SHP77 treated with DMSO at 0.1 percent for 48 hours (cell line): ENCODE measurements at regions not wholly inside any gene's neighbourhood (a gene's known extent, or its start where the extent isn't known, plus 50 kb on each side); places are given as distances from the start of the nearest gene placed in this dataset.
"Not testable (repeated sequence)": the region's sequence is repeated elsewhere in the genome, so short reads cannot be mapped to it uniquely, and the experiment has no call there.

Source experiments
- DNase-seq: peaks from one replicate; lab custom pipeline; 2025; lab: John Stamatoyannopoulos, UW

DNA sequence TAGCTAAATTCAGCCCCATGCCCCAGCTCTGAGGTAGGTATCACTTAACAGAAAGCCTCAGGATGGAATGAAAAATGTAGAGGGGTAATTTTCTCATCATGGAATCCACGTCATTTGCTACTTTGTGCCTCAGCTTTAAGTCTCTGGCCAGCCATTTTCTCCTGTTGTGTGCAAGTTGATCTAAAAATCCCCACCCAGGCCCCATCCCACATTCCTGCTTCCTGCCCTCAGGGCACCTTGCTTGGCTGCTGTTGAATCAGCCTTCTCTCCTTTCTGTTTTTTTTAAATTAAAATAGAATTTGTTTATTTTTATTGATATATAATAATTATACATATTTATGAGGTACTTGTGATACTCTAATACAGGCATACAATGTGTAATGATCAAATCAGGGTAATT is 179.9 kb upstream of the TSHZ3 start:
- DNase-seq: no peak

DNA sequence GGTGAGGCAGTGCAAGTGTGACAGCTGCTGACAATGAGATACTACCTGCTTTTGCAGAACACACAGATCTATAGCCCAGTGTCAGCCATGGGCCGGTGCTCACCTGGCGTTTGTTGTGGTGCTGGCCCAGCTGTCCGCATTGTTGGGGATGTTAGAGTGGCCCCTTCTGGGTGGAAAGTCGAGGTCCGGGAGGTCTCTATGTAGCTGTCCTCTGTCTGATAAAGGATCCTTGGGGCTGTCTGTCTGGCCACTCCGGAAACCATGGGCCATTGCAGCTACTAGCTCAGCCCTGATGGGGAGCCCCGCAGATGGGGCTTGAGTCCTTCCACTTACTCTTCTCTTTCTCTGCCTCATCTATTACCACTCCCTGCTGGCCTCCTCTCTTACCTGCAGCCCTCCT is 181.5 kb upstream of the TSHZ3 start:
- no peak for DNase-seq

DNA sequence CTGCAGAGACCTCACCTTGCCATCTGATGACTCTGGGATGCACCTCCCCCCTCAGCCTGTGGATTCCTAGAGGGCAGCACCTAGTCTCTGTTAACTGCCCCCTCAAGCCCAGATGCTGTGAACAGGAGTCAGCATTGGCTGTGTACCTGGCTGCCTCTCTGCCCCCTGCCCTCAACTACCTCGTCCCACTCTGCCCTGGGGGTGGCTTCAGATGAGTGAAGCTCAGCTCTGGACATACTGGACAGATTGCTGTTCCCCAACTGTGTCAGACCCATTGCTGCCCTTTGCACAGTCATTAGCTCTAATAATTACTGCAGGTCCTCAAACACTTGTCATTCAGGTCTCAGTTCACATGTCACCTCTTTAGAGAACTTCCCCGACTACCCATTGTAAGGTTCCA is 182.1 kb upstream of the TSHZ3 start:
- DNase-seq: no peak

DNA sequence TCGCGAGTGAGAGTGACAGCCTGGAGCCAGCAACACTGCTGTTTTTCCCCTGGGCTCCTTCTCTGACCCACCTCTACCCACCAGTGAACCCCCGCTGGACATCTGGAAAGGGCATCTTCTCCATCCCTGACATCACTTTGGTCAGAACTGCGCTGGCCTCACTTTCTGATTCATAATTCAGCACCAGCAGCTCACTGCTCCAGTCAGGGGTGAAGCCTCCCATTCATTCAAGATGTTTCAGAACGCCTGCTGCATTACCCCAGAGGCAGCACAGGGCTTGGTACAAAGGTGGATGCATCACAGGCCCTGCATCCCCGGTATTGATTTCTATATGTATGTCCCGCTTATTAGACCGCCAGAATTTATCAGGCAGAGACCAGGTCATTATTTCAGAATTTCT is 182.8 kb upstream of the TSHZ3 start:
- DNase-seq: no peak

DNA sequence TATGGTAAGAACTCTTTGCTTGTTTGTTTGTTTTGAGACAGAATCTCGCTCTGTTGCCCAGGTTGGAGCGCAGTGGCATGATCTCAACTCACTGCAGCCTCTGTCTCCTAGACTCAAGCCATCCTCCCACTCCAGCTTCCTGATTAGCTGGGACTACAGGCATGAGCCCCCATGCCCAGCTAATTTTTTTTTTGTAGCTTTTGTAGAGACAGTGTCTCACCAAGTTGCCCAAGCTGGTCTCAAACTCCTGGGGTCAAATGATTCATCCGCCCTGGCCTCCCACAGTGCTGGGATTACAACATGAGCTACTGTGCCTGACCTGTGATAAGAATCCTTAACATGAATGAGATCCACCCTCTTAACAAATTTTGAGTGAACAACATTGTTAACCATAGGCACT is 183.9 kb upstream of the TSHZ3 start:
- DNase-seq: no peak

DNA sequence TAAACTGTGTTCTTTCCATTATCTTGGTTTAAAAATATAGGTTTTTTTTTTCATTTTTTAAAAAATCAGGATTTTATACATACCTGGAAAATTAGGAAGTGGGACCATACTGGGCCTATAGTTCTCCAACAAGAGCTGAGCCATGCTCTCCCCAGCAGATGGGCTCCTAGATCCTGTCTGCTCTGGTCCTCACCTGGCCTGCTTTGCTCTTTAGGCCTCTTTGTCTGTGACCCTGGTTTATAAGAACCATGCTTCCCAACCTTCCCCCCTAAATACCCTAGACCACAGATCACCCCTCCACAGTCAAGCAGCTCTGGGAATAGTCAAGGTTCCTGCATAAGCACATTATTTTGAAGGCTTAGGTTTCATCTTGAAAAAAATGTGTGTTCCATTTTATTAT is 185.0 kb upstream of the TSHZ3 start:
- no peak for DNase-seq

DNA sequence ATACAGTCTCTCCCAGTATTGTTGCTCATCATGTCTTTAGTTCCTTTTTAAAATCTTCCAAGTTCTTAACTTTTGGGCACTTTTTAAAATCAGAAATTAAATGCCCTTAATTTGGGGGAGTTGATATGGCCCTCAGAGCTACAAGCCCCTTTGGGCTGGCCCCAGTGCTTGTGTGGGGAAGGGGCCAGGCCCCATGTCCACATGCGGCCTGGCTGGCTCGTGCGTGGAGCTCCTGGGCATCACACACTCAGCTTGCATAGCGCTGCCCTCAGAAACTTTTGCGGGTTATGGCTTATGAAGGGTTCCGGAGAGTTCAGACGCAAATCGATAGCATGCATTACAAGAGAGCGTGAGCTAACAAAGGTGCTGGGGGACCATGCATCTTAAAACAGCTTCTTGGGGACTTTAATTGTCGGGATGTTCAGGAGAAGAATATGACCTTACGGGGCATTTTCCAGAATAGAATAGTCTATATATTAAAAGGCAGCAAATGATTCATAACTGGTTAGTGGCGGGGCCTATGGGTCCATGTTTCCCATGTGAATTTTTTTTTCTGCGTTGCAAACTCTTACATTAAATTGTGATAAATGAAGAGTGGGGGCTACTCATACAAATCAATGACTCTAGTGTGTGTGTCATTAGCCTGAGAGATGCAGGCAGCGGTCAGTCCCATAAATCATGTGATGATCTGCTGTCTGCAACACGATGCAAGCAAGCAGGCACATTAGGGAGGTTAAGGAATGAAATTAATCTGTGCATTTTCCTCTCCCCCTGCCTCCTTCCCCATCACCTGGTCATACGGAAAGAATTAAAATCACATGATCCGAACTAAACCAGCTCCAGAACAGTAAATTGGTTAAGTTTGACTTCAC is 185.8 kb upstream of the TSHZ3 start:
- no peak for DNase-seq

DNA sequence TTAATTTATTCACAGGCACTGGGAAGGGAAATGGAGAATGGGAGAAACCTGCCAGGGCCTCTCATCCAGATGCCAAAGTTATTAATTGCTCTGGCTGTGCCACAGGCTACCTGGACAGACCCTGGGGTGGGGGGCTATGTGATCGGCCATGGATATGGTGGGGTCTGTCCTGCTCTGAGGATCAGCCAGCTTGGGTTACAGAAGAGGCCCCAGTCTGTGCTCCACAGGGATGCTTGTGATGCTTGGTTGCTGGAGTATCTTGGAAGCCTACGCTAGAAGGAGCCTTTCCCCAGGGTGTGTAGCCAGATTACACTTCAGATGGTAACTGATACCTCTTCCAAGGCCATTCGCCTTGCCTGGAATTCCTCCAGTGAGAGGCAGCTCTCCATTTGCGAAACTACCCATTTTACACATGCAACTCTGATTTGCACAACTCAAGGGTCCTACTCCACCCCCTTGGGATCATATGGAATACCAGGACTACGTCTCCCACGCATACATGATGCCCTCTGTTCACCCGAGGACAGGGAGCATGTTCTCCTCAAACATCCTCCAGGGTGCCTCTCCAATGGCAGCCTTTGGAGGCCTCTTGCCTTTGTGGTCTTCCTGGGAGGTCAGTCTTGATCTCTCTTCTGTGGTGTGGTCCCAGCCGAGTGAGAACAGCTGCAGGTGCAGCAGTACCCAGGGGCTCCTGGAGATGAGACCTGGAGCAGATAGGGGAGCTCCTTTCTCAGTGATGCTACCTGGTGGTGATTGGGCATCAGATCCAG is 186.6 kb upstream of the TSHZ3 start:
- DNase-seq: no peak

DNA sequence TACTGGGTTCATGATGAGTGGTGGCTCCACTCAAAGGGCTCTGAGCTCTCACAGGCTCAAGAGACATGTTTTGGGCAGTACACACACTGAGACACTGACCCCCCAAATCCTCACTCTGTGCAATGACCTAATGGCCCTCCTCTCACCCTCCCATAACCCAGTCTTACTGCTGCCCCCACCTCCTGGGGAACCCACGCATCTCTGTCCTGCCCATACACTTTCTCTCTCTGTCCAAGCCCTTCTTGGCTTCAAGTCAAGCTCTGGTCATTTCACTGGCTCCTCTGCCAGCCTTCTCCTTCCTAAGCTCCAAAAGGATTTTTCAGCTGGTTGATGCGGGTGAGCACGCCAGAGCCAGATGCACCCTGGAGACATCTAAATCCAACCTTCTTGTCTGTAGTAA is 187.9 kb upstream of the TSHZ3 start:
- DNase-seq: no peak

DNA sequence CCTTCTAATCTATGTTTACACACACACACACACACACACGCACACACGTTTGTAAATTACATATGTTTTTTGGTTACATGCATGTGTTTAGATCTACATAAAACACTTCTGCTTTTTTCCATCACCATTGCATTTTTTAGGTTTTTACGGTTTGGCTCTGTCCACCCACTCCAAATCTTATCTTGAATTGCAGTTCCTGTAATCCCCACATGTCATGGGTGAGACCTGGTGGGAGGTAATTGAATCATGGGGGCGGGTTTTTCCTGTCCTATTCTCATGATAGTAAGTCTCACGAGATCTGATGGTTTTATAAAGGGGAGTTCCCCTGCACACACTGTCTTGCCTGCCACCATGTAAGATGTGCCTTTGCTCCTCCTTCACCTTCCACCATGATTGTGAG is 188.7 kb upstream of the TSHZ3 start:
- not testable (repeated sequence) for DNase-seq

DNA sequence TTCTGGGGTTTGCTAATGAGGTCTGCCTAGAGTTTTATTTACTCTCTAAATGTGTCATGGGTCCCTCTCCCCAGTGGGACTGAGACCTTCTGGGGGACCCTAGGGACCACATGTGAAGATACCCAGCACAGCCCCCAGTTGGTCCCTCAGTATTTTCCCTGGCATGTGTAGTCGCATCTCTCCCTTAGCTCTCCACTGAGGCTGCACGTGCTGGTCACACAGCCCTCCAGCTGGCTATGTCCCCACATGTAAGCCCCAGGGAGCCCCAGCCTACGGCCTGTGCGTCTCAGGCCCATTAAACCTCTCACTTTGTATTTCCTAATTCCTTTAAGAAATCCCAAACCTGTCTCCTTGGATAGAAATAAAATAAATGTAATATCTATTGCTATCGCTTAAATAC is 189.6 kb upstream of the TSHZ3 start:
- DNase-seq: no peak

DNA sequence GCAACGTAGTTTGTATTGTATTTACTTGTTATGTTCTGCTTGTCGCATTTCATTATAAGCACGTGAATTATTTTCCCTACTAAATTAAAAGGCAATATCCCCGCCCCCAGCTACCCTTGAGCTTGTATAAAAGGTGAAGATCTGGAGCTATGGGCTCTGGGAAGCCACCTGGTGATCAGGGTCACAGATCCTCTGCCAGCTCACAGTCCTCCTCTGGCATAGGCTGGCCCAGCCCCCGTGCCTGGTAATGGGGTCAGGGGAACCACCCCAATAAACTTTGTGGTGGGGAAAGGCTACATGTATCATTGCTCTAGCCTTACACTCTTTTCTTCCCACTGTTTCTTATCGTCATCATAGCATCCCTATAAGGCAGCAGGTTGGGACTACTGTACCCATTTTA is 190.2 kb upstream of the TSHZ3 start:
- no peak for DNase-seq

DNA sequence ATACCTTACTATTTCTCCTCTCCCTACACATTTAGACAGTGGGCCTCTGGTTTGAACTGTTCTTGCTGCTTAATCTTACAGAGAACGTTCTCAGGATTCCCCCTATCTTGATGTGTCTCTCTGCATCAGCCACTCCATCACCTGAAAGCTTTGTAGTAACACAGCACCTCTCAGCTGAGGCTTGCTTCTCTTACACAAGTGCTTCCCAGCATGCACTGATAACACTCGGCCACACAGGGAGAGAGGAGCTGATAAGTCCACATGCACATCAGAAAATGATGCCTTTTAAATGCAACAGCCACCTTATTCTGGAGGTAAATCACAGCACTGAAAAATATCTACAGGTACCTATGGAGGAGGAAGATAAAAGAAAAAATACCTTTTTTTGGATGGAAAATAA is 192.2 kb upstream of the TSHZ3 start:
- no peak for DNase-seq

DNA sequence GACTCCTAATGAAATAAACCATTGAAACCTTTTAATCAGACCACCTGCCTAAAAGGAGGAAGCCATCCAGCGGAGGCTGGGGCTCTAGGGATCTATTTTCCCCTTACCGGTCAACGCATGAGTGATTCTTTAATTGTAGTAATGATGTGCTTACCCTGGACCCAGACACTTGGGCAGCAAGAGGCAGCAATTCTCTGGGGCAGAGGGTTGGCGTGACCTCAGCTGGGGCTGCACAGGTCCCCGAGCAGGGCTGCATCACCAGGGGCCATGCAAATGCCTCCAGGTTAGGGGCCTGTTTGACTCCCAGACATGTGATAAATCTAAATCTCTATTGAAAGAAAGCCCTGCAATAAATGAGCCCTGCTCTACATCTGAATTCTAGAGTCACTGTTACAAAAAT is 194.2 kb upstream of the TSHZ3 start:
- no peak for DNase-seq

DNA sequence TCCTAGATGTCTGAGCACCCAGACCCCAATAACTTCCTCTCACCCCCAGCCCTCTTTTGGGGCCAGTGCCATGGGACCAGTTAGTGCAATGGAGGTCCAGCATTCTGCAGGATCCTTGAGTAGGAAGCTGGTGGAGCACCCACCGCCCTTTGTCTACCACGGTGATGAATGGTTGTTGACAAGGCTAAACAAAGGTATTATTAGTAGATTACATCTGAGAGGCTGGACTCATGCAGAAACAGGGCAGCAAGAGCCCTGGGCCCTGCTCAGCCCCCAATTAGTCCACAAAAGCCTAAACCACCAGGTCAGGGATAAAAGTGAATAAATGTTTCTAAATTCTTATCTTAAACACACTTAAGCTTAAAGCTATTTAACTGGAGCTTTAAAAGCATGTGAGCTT is 196.5 kb upstream of the TSHZ3 start:
- DNase-seq: no peak

DNA sequence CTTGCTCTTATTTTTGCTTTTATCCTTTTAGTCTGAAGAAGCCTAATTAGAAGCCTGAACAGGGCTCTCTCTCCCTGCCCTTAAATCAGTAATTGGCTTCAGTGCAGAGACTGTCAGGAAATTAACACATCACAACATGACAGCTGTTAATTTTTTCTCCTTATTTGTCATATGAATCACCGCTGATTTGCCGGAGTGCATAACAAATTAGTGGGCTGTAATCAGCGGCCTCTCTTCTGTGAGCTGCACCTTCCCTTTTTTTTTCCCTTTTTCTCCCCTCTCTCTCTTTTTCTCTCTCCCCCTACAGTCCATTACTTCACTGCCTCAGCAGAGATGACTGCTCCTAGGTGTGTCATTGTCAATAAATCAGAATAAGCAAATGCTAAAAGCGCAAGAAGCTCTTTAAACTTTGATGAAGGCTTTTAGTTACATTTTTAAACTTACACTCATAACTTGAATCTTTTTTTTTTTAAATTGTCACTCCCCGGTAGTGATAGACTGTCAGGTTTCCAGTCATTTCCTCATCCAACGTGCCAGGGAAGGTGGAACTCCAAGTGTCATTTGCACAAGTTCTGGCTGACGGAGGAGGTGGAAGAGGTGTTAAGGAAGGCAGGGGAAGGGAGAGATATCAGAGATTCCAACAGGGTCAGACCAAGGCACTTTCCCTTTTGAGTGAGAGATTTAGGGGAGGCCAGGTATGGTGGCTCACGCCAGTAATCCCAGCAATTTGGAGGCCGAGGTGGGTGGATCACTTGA is 197.1 kb upstream of the TSHZ3 start:
- DNase-seq: no peak

DNA sequence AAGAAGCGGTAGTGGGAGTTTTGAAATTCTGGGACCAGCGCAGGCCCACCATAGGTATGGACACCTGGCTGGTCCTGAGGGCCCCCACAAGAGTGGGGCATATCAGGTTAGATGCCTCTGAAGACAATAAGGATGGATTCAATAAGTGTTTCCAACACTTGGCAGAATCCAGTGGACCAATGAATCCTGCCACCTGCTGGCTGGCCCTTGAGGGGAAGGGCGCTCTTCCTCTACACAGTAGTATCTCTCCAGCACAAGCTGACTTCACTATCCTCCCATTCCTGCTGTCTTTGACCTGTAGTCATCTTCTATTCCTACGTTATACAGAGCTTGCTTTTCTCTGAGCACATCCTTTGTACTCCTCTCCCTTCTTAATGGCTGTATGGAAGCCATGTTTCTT is 199.7 kb upstream of the TSHZ3 start:
- peak; percentile 6 for DNase-seq

DNA sequence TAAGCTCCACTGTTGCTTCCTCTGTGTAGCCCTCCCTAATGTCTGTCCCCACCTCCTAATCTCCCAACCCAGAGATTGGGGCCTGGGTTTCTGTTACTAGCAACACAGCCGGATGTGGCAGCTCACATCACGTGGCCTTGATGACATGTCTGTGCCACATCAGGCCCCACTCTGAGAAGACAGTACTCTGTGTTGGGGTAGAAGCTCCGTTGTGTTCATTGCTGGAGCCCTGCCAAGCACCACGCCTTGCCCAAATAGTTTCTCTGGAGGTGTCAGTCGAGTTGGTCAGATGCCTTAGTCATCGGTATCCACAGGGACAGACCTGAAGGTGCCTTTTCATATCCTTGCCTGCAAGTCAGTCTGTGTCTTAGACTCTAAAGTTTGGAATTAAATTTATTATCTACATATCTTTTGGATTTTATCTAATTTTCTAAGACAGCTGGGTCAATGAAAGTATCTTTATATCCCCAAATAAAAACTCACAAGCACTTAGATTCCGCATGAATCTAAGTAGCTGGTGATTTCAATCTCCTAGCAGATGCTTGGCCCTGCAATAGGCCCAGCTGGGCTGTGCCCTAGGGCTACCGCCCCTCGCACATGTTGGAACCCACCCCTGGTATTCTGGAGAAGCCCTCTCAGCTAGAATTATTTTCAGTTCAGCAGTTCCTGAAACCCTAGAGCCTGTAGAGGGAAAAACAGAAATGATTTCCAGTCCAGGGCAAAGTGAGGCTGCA is 204.0 kb upstream of the TSHZ3 start:
- no peak for DNase-seq

DNA sequence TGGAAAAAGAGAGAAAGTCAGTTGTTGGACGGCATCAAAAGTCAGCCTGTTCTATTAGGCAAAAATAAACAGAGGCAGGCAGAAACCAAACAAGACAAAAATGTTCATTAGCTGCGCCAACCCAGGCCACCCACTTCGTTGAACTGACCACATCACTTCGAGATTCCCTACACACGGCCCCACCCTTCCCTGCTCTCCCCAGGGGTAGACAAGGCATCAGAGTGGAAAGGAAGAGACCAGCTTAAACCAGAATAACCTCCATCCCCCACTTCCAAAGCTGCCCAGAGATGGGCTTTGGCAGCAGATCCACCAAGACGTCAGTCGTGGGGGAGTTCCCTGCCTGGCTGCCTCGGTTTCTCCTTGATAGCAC is 204.6 kb upstream of the TSHZ3 start:
- DNase-seq: no peak

DNA sequence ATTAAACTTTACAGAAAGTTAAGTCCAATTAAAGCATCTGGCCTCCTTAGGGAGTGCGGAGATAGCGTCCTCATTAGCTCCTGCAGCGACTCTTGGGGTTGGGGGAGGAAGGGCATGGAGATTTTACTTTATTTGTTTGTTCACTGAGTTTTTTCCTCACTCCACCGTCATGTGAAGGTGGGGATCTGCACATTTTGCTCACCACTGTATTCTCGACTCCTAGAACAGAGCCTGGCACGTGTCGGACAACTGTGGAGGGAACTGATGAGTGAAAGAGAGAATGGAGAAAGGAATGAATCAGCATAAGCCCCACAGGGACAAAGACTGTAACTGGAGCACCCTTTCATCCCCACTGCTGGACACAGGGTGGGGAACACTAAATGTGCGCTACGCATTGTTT is 205.1 kb upstream of the TSHZ3 start:
- DNase-seq: no peak

DNA sequence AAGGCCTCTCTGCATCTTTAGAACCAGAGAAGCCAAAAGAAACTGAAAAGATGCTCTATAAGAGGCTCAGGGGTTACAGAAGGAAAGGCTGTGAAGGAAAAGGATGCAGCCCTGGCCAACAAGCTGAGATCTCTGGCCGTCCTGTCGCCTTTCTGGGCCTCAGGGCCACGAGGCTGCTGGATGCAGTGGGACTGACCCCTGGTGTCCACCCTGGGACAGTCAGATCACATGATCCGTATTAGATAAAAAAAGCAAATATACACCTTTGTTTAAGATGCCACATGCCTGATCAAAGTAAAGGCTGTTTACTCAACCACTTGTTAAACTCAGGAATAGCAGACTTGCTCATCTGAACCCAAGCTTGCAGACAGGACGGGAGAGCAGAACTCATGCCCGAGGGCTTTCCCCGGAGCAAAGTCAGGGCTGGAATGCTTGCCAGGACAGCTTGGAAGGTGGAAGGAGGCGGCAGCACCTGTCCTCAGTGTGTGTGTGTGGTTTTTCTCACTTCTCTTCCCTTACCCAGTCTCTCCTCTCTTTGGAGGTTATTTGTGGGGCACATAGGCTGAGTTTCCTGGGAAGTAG is 206.5 kb upstream of the TSHZ3 start:
- DNase-seq: no peak

DNA sequence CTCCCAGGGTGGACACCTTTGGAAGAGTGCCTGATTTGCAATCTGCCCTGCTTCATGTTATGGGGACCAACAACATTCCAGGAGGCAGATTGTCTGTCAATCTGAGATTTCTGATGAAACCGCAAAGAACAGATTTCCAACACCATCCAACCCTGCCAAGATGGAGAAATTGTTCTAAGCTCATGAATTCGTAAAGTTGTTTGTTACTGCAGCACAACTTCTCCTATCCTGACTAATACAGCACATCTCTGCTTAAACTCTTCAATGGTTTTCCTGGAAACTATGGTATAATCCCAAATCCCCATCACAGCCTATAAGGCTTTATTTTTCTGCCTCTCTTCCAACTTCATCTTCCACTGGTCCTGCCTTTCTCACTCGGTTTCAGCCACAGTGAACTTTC is 210.3 kb upstream of the TSHZ3 start:
- no peak for DNase-seq
